H9 (cell line): ENCODE measurements at regions not wholly inside any gene's neighbourhood (a gene's known extent, or its start where the extent isn't known, plus 50 kb on each side); places are given as distances from the start of the nearest gene placed in this dataset.

Source experiments
- DNase-seq: peaks from one replicate; pipeline ENCODE4 v3.0.0-alpha.2; 2017
- H2AFZ ChIP-seq: one replicate; pipeline ENCODE4 v1.6.1; 2013; ENCODE audit warnings: mild to moderate bottlenecking, low read length, control low read depth, moderate library complexity
- H2AK5ac ChIP-seq: 2 replicates; pipeline ENCODE4 v1.6.1; 2013; ENCODE audit warnings: low read length, control low read depth, mixed read lengths; ENCODE audit not compliant: insufficient read length
- H2BK120ac ChIP-seq: one replicate; pipeline ENCODE4 v1.6.1; 2013; ENCODE audit warnings: low read depth, mild to moderate bottlenecking, low read length, control low read depth, inconsistent platforms; ENCODE audit not compliant: poor library complexity, severe bottlenecking
- H2BK12ac ChIP-seq: 2 replicates; pipeline ENCODE4 v1.6.1; 2013; ENCODE audit warnings: low read length, control low read depth, mixed read lengths, low read depth; ENCODE audit not compliant: insufficient read length
- H2BK15ac ChIP-seq: 2 replicates; pipeline ENCODE4 v1.6.1; 2013; ENCODE audit warnings: low read depth, low read length, control low read depth
- H2BK20ac ChIP-seq: one replicate; pipeline ENCODE4 v1.6.1; 2013; ENCODE audit warnings: low read depth, mild to moderate bottlenecking, low read length, control low read depth, inconsistent platforms; ENCODE audit not compliant: poor library complexity, severe bottlenecking
- H2BK5ac ChIP-seq: 2 replicates; pipeline ENCODE4 v1.6.1; 2013; ENCODE audit warnings: low read length, control low read depth, mixed read lengths; ENCODE audit not compliant: insufficient read length
- H3K14ac ChIP-seq: 2 replicates; pipeline ENCODE4 v1.6.1; 2013; ENCODE audit warnings: low read length, control low read depth; ENCODE audit not compliant: insufficient read depth
- H3K18ac ChIP-seq: 2 replicates; pipeline ENCODE4 v1.6.1; 2013; ENCODE audit warnings: low read depth, mild to moderate bottlenecking, mixed read lengths, low read length, control low read depth; ENCODE audit not compliant: insufficient read length
- H3K23ac ChIP-seq: 2 replicates; pipeline ENCODE4 v1.6.1; 2013; ENCODE audit warnings: low read length, control low read depth, mixed read lengths, low read depth; ENCODE audit not compliant: insufficient read length
- H3K23me2 ChIP-seq: 2 replicates; pipeline ENCODE4 v1.6.1; 2013; ENCODE audit warnings: low read depth, mild to moderate bottlenecking, mixed read lengths, low read length, control low read depth; ENCODE audit not compliant: insufficient read length, poor library complexity, severe bottlenecking
- H3K27ac ChIP-seq: 2 replicates; pipeline ENCODE4 v1.5.1; 2013; ENCODE audit warnings: low read length, control low read depth, mixed read lengths, low read depth; ENCODE audit not compliant: insufficient read length
- H3K27me3 ChIP-seq: 2 replicates; pipeline ENCODE4 v1.6.1; 2013; ENCODE audit warnings: low read length, control low read depth, inconsistent platforms; ENCODE audit not compliant: insufficient read depth
- H3K4ac ChIP-seq: 2 replicates; pipeline ENCODE4 v1.6.1; 2013; ENCODE audit warnings: low read depth, mild to moderate bottlenecking, control low read depth, inconsistent platforms, low read length, moderate library complexity
- H3K4me1 ChIP-seq: 2 replicates; pipeline ENCODE4 v1.6.1; 2013; ENCODE audit warnings: low read length, control low read depth, inconsistent platforms; ENCODE audit not compliant: insufficient read depth
- H3K4me2 ChIP-seq: 2 replicates; pipeline ENCODE4 v1.6.1; 2013; ENCODE audit warnings: low read length, control low read depth, mixed read lengths; ENCODE audit not compliant: insufficient read length, insufficient read depth
- H3K56ac ChIP-seq: 2 replicates; pipeline ENCODE4 v1.6.1; 2013; ENCODE audit warnings: low read depth, mild to moderate bottlenecking, mixed read lengths, low read length, control low read depth; ENCODE audit not compliant: insufficient read length
- H3K79me1 ChIP-seq: 2 replicates; pipeline ENCODE4 v1.6.1; 2013; ENCODE audit warnings: low read depth, mild to moderate bottlenecking, moderate library complexity, low read length, control low read depth, inconsistent platforms; ENCODE audit not compliant: insufficient read depth, poor library complexity, severe bottlenecking
- H3K79me2 ChIP-seq: 2 replicates; pipeline ENCODE4 v1.6.1; 2013; ENCODE audit warnings: low read length, control low read depth, inconsistent platforms; ENCODE audit not compliant: insufficient read depth
- H3K9ac ChIP-seq: 2 replicates; pipeline ENCODE4 v1.6.1; 2013; ENCODE audit warnings: low read length, control low read depth, mixed read lengths; ENCODE audit not compliant: insufficient read length; ENCODE audit errors: extremely low read depth
- H3K9me3 ChIP-seq: one replicate; pipeline ENCODE4 v1.6.1; 2013; ENCODE audit warnings: low read depth, low read length, inconsistent platforms; ENCODE audit not compliant: control insufficient read depth
- H3T11ph ChIP-seq: one replicate; pipeline ENCODE4 v1.6.1; 2013; ENCODE audit warnings: mild to moderate bottlenecking, low read length, control low read depth, inconsistent platforms
- H4K20me1 ChIP-seq: one replicate; pipeline ENCODE4 v1.6.1; 2013; ENCODE audit not compliant: control insufficient read depth, insufficient read length, insufficient read depth
- H4K5ac ChIP-seq: 2 replicates; pipeline ENCODE4 v1.6.1; 2013; ENCODE audit warnings: low read depth, mild to moderate bottlenecking, mixed read lengths, low read length, control low read depth; ENCODE audit not compliant: insufficient read length
- H4K8ac ChIP-seq: replicated peaks from 2 replicates; pipeline ENCODE4 v1.6.1; 2013; ENCODE audit warnings: low read length, control low read depth, mixed read lengths, low read depth; ENCODE audit not compliant: insufficient read length
- H4K91ac ChIP-seq: 2 replicates; pipeline ENCODE4 v1.6.1; 2013; ENCODE audit warnings: low read depth, mild to moderate bottlenecking, moderate library complexity, mixed read lengths, low read length, control low read depth; ENCODE audit not compliant: insufficient read length
- H3K27ac Mint-ChIP-seq, 3 experiments: 2 replicates in 2 of 3; 3 replicates in 1 of 3; pipeline ENCODE4 v1.8.0; 2020 to 2021; ENCODE audit warnings: mixed read lengths in 3 of 3, mild to moderate bottlenecking in 1 of 3, moderate library complexity in 1 of 3
- H3K27me3 Mint-ChIP-seq: 2 replicates; pipeline ENCODE4 v1.8.0; 2021; ENCODE audit warnings: low read depth, mild to moderate bottlenecking, moderate library complexity, mixed read lengths
- H3K36me3 Mint-ChIP-seq, 3 experiments: 2 replicates in 2 of 3; 3 replicates in 1 of 3; pipeline ENCODE4 v1.8.0; 2020 to 2021; ENCODE audit warnings: low read depth in 3 of 3, mixed read lengths in 3 of 3; ENCODE audit not compliant: insufficient read depth in 1 of 3
- H3K4me1 Mint-ChIP-seq, 2 experiments: 2 replicates each; pipeline ENCODE4 v1.8.0; 2020; ENCODE audit warnings: mixed read lengths in 2 of 2
- H3K4me3 Mint-ChIP-seq, 2 experiments: 2 replicates in 1 of 2; 3 replicates in 1 of 2; pipeline ENCODE4 v1.8.0; 2020 to 2021; ENCODE audit warnings: mild to moderate bottlenecking in 2 of 2, mixed read lengths in 2 of 2, moderate library complexity in 1 of 2
- H3K9me3 Mint-ChIP-seq, 2 experiments: 2 replicates in 1 of 2; 3 replicates in 1 of 2; pipeline ENCODE4 v1.8.0; 2020; ENCODE audit warnings: mild to moderate bottlenecking in 2 of 2, mixed read lengths in 2 of 2, moderate library complexity in 1 of 2
- CTCF ChIP-seq: fragments of 200-600 bp; sonication (generic); conservative IDR thresholded peaks from 3 replicates; pipeline ENCODE4 v1.8.0; 2021; ENCODE audit warnings: antibody characterized with exemption, mild to moderate bottlenecking
- WGBS: extraction: QIAGEN DNeasy Blood & Tissue Kit; methylation state at CpG from one replicate; pipeline ENCODE4 v1.1.7; 2013; ENCODE audit warnings: missing lambda C conversion rate, low lambda C conversion rate, mixed read lengths; ENCODE audit not compliant: insufficient read length; ENCODE audit errors: extremely low coverage; 5-methylcytosine and 5-hydroxymethylcytosine counted together

- H3K23ac ChIP-seq = no peak overlapping the region
- H3K56ac ChIP-seq = no peak overlapping the region
- H3K9me3 Mint-ChIP-seq = peaks cover 62 to 64% of the 10 kb centered on the region in 2 experiments
These were observed 53.2 kb upstream of the MAGEA4 start for GRCh38 chrX:151859481-151859880.

More at GRCh38 chrX:151859481-151859880, 53.2 kb upstream of the MAGEA4 start:
- Histone ChIP-seq H3K4me2 (no peak overlapping the region), H3K14ac (no peak overlapping the region), H3K4me1 (no peaks in the 10 kb centered on the region), H2BK120ac (no peak overlapping the region), H3K23me2 (no peaks in the 10 kb centered on the region), H3T11ph (no peak overlapping the region), H4K20me1 (no peaks in the 10 kb centered on the region), H2AK5ac (no peak overlapping the region), H2BK20ac (no peak overlapping the region), H2BK5ac (no peak overlapping the region), H3K9me3 (peaks cover 33% of the 10 kb centered on the region), H4K91ac (no peak overlapping the region), H3K79me1 (no peaks in the 10 kb centered on the region), H3K27ac (no peak overlapping the region), H2AFZ (no peak overlapping the region), H3K9ac (no peak overlapping the region), H2BK15ac (no peak overlapping the region), H2BK12ac (no peak overlapping the region), H3K18ac (no peak overlapping the region), H3K79me2 (no peaks in the 10 kb centered on the region), H4K8ac (no peak overlapping the region), H4K5ac (no peak overlapping the region), H3K27me3 (no peaks in the 10 kb centered on the region), H3K4ac (no peak overlapping the region)
- TF ChIP-seq CTCF = no peak
- Mint-ChIP-seq H3K4me3 (no peak overlapping the region), H3K4me1 (no peaks in the 10 kb centered on the region), H3K27me3 (no peaks in the 10 kb centered on the region), H3K27ac (no peak overlapping the region), H3K36me3 (no peaks in the 10 kb centered on the region; a peak in 1 of 7 replicates)
- no CpG with 5 or more reads among the region's 1 CpG for WGBS
- DNase-seq = no peak
